PFSK-1 (cell line): ENCODE measurements at regions not wholly inside any gene's neighbourhood (a gene's known extent, or its start where the extent isn't known, plus 50 kb on each side); places are given as distances from the start of the nearest gene placed in this dataset.

Experiments
- POLR2AphosphoS5 ChIP-seq: IDR thresholded peaks from 2 replicates; pipeline ENCODE4 v1.6.1; 2012; ENCODE audit warnings: low read depth, mild to moderate bottlenecking, control low read depth, low read length, moderate library complexity
- TAF1 ChIP-seq: IDR thresholded peaks from 2 replicates; pipeline ENCODE4 v1.6.1; 2012; ENCODE audit warnings: low read length, control low read depth, borderline replicate concordance; ENCODE audit not compliant: insufficient read depth

DNA sequence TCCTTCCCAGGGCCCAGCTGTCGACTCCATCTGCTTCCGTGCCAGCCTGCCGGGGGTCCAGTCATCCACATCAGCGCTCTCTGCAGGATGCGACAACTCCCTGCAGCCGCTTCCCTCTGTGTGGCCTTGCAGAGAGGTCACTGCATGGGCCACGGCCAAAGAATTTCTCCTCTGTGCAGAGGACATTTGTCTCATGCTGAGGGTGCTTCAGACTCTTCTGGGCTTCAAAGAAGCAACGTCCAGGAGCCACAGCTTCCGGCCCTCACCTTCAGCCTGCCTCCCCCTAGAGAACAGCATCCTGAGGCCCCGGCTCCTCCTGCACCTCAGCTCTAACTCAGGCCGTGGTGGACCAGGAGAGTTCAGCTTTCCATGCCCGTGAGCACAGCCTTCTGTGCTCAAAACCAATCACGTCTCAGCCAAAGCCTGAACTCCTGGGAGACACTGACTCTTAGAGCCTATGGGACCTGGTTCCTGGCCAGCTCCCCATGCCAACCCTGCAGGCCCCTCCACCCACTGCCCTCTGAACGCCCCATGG, 258.9 kb downstream of the BRD1 start:
- TF ChIP-seq POLR2AphosphoS5 = no peak
- TF ChIP-seq TAF1 = no peak
